ENCODE measurements at regions not wholly inside any gene's neighbourhood (a gene's known extent, or its start where the extent isn't known, plus 50 kb on each side); places are given as distances from the start of the nearest gene placed in this dataset.

- no peak for TF ChIP-seq CTCF (IDR thresholded peaks at IDR 0.05; ENCODE audit: extremely low read depth, missing control alignments)
- DNase-seq (ENCODE audit: low spot score) = no peak
Observed at GRCh38 chrX:7582191-7582590, 260.8 kb upstream of the VCX start.

GRCh38 chrX:7580127-7580526, 262.8 kb upstream of the VCX start:
- DNase-seq (ENCODE audit: low spot score) = no peak
- no peak for TF ChIP-seq CTCF (IDR thresholded peaks at IDR 0.05; ENCODE audit: extremely low read depth, missing control alignments)

- no peak for DNase-seq (ENCODE audit: low spot score)
Observed at GRCh38 chrX:7574325-7574724, 268.6 kb upstream of the VCX start.

GRCh38 chrX:7570432-7571029, 272.4 kb upstream of the VCX start:
- TF ChIP-seq CTCF (IDR thresholded peaks at IDR 0.05; ENCODE audit: extremely low read depth, missing control alignments) = no peak
- no peak for DNase-seq (ENCODE audit: low spot score)

More at GRCh38 chrX:7574325-7574724, 268.6 kb upstream of the VCX start:
- no peak for TF ChIP-seq CTCF (IDR thresholded peaks at IDR 0.05; ENCODE audit: extremely low read depth, missing control alignments)

GRCh38 chrX:7568597-7568996, 274.4 kb upstream of the VCX start:
- TF ChIP-seq CTCF (IDR thresholded peaks at IDR 0.05; ENCODE audit: extremely low read depth, missing control alignments) = no peak
- DNase-seq (ENCODE audit: low spot score) = no peak

- no peak for DNase-seq (ENCODE audit: low spot score)
- TF ChIP-seq CTCF (IDR thresholded peaks at IDR 0.05; ENCODE audit: extremely low read depth, missing control alignments) = no peak
Observed at GRCh38 chrX:7568130-7568529, 274.8 kb upstream of the VCX start.

GRCh38 chrX:7552760-7553159, 290.2 kb upstream of the VCX start:
- TF ChIP-seq CTCF (IDR thresholded peaks at IDR 0.05; ENCODE audit: extremely low read depth, missing control alignments) = no peak
- DNase-seq (ENCODE audit: low spot score) = no peak
